Liver (tissue), 2 donors: ENCODE measurements at regions not wholly inside any gene's neighbourhood (a gene's known extent, or its start where the extent isn't known, plus 50 kb on each side); places are given as distances from the start of the nearest gene placed in this dataset.

Source experiments
- REST ChIP-seq: IDR thresholded peaks from 2 replicates; pipeline ENCODE4 v1.6.1; 2016; ENCODE audit warnings: antibody characterized with exemption, mild to moderate bottlenecking
- SP1 ChIP-seq: IDR thresholded peaks from 2 replicates; pipeline ENCODE4 v1.6.1; 2018; ENCODE audit warnings: antibody characterized with exemption, mild to moderate bottlenecking
- donor health status: healthy.

- TF ChIP-seq SP1 (no peak), REST (no peak)
Measured at GRCh38 chr9:2345013-2345412, 276.6 kb upstream of the VLDLR start.
